ENCODE measurements at regions not wholly inside any gene's neighbourhood (a gene's known extent, or its start where the extent isn't known, plus 50 kb on each side); places are given as distances from the start of the nearest gene placed in this dataset.
A peak's percentile ranks its signal among the peaks of the same experiment; 100 is the strongest.

GRCh38 chr3:190252080-190252479 is 70.2 kb downstream of the CLDN1 start:
- no peak for TF ChIP-seq CTCF (IDR thresholded peaks at IDR 0.05; ENCODE audit: low read length, missing control alignments)
- DNase-seq (ENCODE audit: low read depth) = peak; percentile 91
- no peak overlapping the region for H3K4me3 ChIP-seq (replicated peaks; ENCODE audit: low read depth, low read length)

- H3K4me3 ChIP-seq (replicated peaks; ENCODE audit: low read depth, low read length) = no peak overlapping the region
- no peak for TF ChIP-seq CTCF (IDR thresholded peaks at IDR 0.05; ENCODE audit: low read length, missing control alignments)
- no peak for DNase-seq (ENCODE audit: low read depth)
Observed at GRCh38 chr3:190249414-190249813, 72.8 kb downstream of the CLDN1 start.

GRCh38 chr3:190242147-190242546 is 80.1 kb downstream of the CLDN1 start:
- no peak for DNase-seq (ENCODE audit: low read depth)
- H3K4me3 ChIP-seq (replicated peaks; ENCODE audit: low read depth, low read length) = no peak overlapping the region
- no peak for TF ChIP-seq CTCF (IDR thresholded peaks at IDR 0.05; ENCODE audit: low read length, missing control alignments)

- H3K4me3 ChIP-seq (replicated peaks; ENCODE audit: low read depth, low read length) = no peak overlapping the region
- no peak for TF ChIP-seq CTCF (IDR thresholded peaks at IDR 0.05; ENCODE audit: low read length, missing control alignments)
- no peak for DNase-seq (ENCODE audit: low read depth)
Observed at GRCh38 chr3:190239325-190239724, 82.9 kb downstream of the CLDN1 start.

GRCh38 chr3:190238871-190239270 is 83.4 kb downstream of the CLDN1 start:
- H3K4me3 ChIP-seq (replicated peaks; ENCODE audit: low read depth, low read length) = no peak overlapping the region
- no peak for DNase-seq (ENCODE audit: low read depth)
- TF ChIP-seq CTCF (IDR thresholded peaks at IDR 0.05; ENCODE audit: low read length, missing control alignments) = no peak

GRCh38 chr3:190234621-190235020 is 87.6 kb downstream of the CLDN1 start:
- H3K4me3 ChIP-seq (replicated peaks; ENCODE audit: low read depth, low read length) = no peak overlapping the region
- no peak for DNase-seq (ENCODE audit: low read depth)
- no peak for TF ChIP-seq CTCF (IDR thresholded peaks at IDR 0.05; ENCODE audit: low read length, missing control alignments)

GRCh38 chr3:190229632-190230424 is 92.4 kb downstream of the CLDN1 start:
- no peak overlapping the region for H3K4me3 ChIP-seq (replicated peaks; ENCODE audit: low read depth, low read length)
- peak; percentile 31 for DNase-seq (ENCODE audit: low read depth)
- no peak for TF ChIP-seq CTCF (IDR thresholded peaks at IDR 0.05; ENCODE audit: low read length, missing control alignments)

Data from fibroblast of pulmonary artery (primary cell).